ENCODE measurements at regions not wholly inside any gene's neighbourhood (a gene's known extent, or its start where the extent isn't known, plus 50 kb on each side); places are given as distances from the start of the nearest gene placed in this dataset.

GRCh38 chr10:3944591-3944990 is 159.6 kb upstream of the KLF6 start:
- TF ChIP-seq EZH2 (IDR thresholded peaks at IDR 0.05; ENCODE audit: insufficient read depth, poor library complexity, severe bottlenecking) (no peak), EZH2phosphoT487 (IDR thresholded peaks at IDR 0.05; ENCODE audit: insufficient read depth, low read depth) (no peak)
